NT2/D1 (cell line): ENCODE measurements at regions not wholly inside any gene's neighbourhood (a gene's known extent, or its start where the extent isn't known, plus 50 kb on each side); places are given as distances from the start of the nearest gene placed in this dataset.

Experiments
- DNase-seq: peaks from one replicate; pipeline ENCODE4 v3.0.0-alpha.2; 2011; ENCODE audit warnings: low read depth, low spot score
- H3K27me3 ChIP-seq: 2 replicates; pipeline ENCODE4 v1.6.0; 2011; ENCODE audit warnings: mild to moderate bottlenecking; ENCODE audit not compliant: insufficient read length, insufficient read depth
- H3K36me3 ChIP-seq: 2 replicates; pipeline ENCODE4 v1.6.1; 2011; ENCODE audit warnings: mild to moderate bottlenecking, low read length, mixed read lengths; ENCODE audit not compliant: insufficient read depth, insufficient read length
- H3K4me1 ChIP-seq: 2 replicates; pipeline ENCODE4 v1.5.1; 2011; ENCODE audit not compliant: insufficient read depth, insufficient read length
- H3K4me3 ChIP-seq: 2 replicates; pipeline ENCODE4 v1.5.1; 2011; ENCODE audit warnings: low read depth; ENCODE audit not compliant: insufficient read length
- H3K9ac ChIP-seq: 2 replicates; pipeline ENCODE4 v1.6.0; 2011; ENCODE audit warnings: low read depth; ENCODE audit not compliant: insufficient read length
- H3K9me3 ChIP-seq: 2 replicates; pipeline ENCODE4 v1.5.1; 2011; ENCODE audit warnings: mild to moderate bottlenecking, low read length; ENCODE audit not compliant: insufficient read depth
- SUZ12 ChIP-seq: IDR thresholded peaks from 2 replicates; pipeline ENCODE4 v1.6.1; 2011; ENCODE audit not compliant: insufficient read length, insufficient read depth; ENCODE audit errors: extremely low read depth
- YY1 ChIP-seq: IDR thresholded peaks from 2 replicates; pipeline ENCODE4 v1.6.1; 2011; ENCODE audit not compliant: insufficient read length, insufficient read depth
- ZNF274 ChIP-seq: IDR thresholded peaks from 2 replicates; pipeline ENCODE4 v1.6.1; 2011; ENCODE audit warnings: mild to moderate bottlenecking, low read depth, low read length

DNA sequence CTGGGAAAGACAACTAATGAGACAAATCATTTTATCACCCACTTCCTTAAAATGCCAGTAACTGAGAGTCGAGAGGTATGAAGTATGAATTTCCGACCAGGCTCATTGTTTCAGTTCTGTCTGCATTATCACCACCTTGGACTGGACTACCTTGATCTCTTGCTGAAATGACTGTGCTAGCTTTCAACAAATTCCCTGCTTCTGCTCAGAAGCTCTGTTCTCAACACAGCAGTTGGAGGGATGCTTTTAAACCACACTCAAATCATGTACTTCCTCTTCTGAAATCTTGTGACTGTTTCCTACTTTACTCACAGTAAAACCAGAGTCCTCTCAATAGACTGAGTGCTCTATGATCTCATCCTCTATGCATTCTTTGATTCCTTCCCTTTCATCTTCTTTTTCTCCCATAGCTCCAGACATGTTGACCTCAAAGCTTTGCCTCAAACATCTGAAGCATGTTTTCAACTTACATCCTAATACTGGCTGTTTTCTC, 195.8 kb downstream of the KCNJ2 start:
- no peak for TF ChIP-seq SUZ12
- no peak for TF ChIP-seq YY1
- no peak for TF ChIP-seq ZNF274
- Histone ChIP-seq H3K9me3 (no peaks in the 10 kb centered on the region), H3K4me1 (no peaks in the 10 kb centered on the region), H3K4me3 (no peak overlapping the region), H3K36me3 (no peaks in the 10 kb centered on the region), H3K9ac (no peak overlapping the region), H3K27me3 (no peaks in the 10 kb centered on the region)
- no peak for DNase-seq

DNA sequence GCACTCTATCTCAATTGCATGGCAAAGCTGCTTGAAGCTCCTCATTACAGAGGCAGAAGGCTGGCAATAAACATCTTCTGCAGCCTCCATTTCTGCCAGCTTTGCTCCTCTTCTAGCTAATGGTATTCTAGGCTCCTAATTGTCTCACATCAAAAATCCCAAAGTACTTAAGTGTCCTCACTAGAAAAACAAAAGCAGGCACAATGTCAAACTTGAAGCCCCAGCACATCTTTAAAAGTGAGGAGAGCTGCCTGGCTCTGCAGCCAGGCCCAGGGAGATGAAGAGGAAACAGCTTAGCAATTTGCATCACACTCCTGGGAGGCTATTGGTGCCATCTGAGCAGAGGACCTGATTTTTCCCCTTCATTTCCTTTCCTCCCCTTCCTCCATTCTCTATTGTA, 197.1 kb downstream of the KCNJ2 start:
- peak; percentile 57 for DNase-seq
- TF ChIP-seq YY1, result no peak
- TF ChIP-seq ZNF274, result no peak
- no peak for TF ChIP-seq SUZ12

DNA sequence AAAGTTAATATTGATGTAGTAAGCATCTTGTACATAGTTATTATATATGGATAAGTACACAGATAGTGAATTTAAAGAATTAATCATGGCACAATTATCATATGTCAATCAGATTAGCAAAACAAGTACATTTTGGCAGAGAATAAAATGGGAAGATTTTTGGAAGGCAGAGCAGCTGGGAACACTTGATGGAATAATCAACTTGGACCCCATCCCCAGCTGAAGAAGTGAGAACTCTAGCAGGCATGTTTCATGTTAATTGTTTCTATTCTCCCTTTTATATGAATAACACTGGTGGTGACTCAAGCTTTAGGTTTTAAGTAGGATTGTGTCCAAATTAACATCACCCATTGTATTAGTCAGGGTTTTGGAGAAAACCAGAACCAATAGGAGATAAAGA, 198.7 kb downstream of the KCNJ2 start:
- no peak overlapping the region for H3K9ac ChIP-seq
- TF ChIP-seq YY1, result no peak
- no peak for TF ChIP-seq SUZ12
- TF ChIP-seq ZNF274, result no peak
- no peak overlapping the region for H3K4me3 ChIP-seq
- no peaks in the 10 kb centered on the region for H3K9me3 ChIP-seq
- H3K36me3 ChIP-seq, result no peaks in the 10 kb centered on the region
- DNase-seq, result no peak
- H3K4me1 ChIP-seq, result no peaks in the 10 kb centered on the region
- H3K27me3 ChIP-seq, result no peaks in the 10 kb centered on the region

More for the DNA sequence above, 197.1 kb downstream of the KCNJ2 start:
- Histone ChIP-seq H3K36me3 (no peaks in the 10 kb centered on the region), H3K9ac (no peak overlapping the region), H3K27me3 (no peaks in the 10 kb centered on the region), H3K4me3 (no peak overlapping the region), H3K9me3 (no peaks in the 10 kb centered on the region), H3K4me1 (no peaks in the 10 kb centered on the region)

DNA sequence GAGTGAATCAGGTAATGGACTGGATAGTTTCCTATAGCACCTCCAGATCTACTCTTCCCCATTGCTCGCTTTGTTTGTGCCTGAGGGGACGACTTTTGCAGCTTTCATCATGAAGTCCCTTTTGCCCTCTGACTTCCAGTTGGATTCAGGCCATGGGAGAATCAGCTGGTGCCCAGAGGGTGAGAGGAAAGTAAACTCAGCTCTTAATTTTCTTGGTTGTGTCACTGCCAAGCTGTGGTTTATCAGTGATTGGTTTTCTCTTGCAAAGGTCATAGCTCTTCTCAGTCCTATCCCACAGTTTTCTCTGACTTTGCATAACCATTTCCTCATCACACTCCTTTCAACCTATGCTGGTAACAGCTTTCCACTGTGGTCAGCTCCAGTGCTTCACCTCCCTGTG, 200.1 kb downstream of the KCNJ2 start:
- Histone ChIP-seq H3K27me3 (no peaks in the 10 kb centered on the region), H3K4me3 (no peak overlapping the region), H3K4me1 (no peaks in the 10 kb centered on the region), H3K36me3 (no peaks in the 10 kb centered on the region), H3K9me3 (no peaks in the 10 kb centered on the region), H3K9ac (no peak overlapping the region)
- DNase-seq, result no peak
- no peak for TF ChIP-seq SUZ12
- no peak for TF ChIP-seq ZNF274
- TF ChIP-seq YY1, result no peak

DNA sequence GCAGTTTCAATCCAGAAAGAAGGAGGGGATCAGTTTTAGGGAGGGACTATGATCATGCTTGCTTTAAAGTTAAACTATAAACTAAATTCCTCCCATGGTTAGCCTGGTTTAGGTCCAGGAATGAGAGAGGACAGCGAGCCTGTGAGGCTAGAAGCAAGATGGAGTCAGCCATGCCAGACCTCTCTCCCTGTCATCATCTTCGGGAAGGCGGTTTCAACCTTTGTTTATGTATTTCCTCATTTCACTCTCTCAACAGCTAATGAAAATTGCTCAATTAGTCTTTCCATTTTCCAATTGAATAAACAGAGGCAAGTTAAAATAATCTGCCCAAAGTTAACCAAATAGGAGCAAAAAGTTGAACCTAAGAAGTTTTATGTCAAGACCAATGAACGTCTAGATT, 201.5 kb downstream of the KCNJ2 start:
- DNase-seq, result no peak
- TF ChIP-seq SUZ12 (no peak), ZNF274 (no peak), YY1 (no peak)

DNA sequence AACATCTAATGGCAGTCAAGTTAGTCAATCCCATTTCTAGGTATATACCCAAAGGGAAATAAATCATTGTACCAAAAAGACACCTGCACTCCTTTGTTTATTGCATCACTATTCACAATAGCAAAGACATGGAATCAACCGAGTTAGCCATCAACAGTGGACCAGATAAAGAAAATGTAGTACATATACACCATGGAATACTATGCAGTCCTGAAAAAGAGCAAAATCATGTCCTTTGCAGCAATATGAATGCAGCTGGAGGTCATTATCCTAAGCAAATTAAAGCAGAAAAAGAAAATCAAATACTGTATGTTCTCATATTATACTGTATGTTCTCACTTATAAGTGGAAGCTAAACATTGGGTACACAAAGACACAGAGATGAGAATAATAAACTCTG, 204.0 kb downstream of the KCNJ2 start:
- Histone ChIP-seq H3K9me3 (no peaks in the 10 kb centered on the region), H3K4me3 (no peak overlapping the region), H3K27me3 (no peaks in the 10 kb centered on the region), H3K9ac (no peak overlapping the region), H3K36me3 (no peaks in the 10 kb centered on the region), H3K4me1 (no peaks in the 10 kb centered on the region)
- TF ChIP-seq SUZ12 (no peak), ZNF274 (no peak), YY1 (no peak)
- no peak for DNase-seq

More for the DNA sequence above, 201.5 kb downstream of the KCNJ2 start:
- H3K4me3 ChIP-seq, result no peak overlapping the region
- no peaks in the 10 kb centered on the region for H3K27me3 ChIP-seq
- H3K9me3 ChIP-seq, result no peaks in the 10 kb centered on the region
- no peaks in the 10 kb centered on the region for H3K4me1 ChIP-seq
- H3K9ac ChIP-seq, result no peak overlapping the region
- H3K36me3 ChIP-seq, result no peaks in the 10 kb centered on the region

DNA sequence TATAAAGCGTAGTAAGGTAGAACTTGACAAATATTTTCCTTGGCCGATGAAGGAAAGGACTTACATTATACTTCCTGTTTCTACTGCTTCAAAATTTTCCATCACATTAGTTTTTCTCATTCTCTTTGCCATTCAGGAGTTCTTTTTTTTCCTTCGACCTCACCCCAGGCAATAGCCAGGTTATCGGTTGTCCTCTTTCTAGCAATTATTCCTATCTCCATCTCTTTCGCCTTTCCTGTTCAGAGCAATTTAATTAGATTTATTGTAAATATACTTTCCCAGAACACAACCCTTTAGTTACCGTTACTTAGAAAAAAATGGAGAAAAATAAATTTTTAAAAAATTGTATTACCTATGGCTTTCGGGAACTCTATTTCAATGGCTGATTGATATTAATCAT, 205.2 kb downstream of the KCNJ2 start:
- no peak overlapping the region for H3K9ac ChIP-seq
- DNase-seq, result no peak
- TF ChIP-seq SUZ12, result no peak
- TF ChIP-seq YY1, result no peak
- TF ChIP-seq ZNF274, result no peak
- H3K4me3 ChIP-seq, result no peak overlapping the region
- no peaks in the 10 kb centered on the region for H3K4me1 ChIP-seq
- no peaks in the 10 kb centered on the region for H3K27me3 ChIP-seq
- H3K36me3 ChIP-seq, result no peaks in the 10 kb centered on the region
- H3K9me3 ChIP-seq, result no peaks in the 10 kb centered on the region

DNA sequence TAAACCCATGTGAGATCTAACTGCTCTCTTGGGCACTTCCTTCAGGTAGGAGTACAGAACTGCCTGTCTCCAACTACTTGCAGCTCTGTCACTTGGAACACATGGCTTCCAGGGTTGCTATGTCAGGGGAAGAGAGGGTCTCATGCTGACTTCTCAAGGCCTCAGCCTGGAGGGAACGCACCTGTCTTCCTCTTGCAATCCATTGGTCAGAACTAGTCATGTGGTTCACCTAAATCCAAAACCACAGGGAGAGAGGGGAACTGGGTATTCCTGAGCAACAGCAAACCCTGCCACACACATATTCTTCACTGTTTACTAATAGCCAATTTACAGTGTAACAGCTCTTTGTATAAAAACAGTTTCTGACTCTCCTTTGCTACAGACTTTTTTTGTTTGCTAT, 206.1 kb downstream of the KCNJ2 start:
- Histone ChIP-seq H3K4me1 (no peaks in the 10 kb centered on the region), H3K36me3 (no peaks in the 10 kb centered on the region), H3K27me3 (no peaks in the 10 kb centered on the region), H3K9ac (no peak overlapping the region), H3K4me3 (no peak overlapping the region), H3K9me3 (no peaks in the 10 kb centered on the region)
- no peak for DNase-seq
- TF ChIP-seq SUZ12 (no peak), YY1 (no peak), ZNF274 (no peak)
